ENCODE measurements at regions not wholly inside any gene's neighbourhood (a gene's known extent, or its start where the extent isn't known, plus 50 kb on each side); places are given as distances from the start of the nearest gene placed in this dataset.

GRCh38 chr15:70306582-70306981, 208.9 kb upstream of the TLE3 start:
- ATAC-seq, result no peak
- POLR2A ChIA-PET, result no interaction called here
- intact Hi-C loops (cut with micrococcal nuclease), result no loop called here
- no peak for DNase-seq (ENCODE audit: low read depth, low spot score)
- Histone ChIP-seq H3K4me3 (replicated peaks in 1 of 2; ENCODE audit: low read depth in 1 of 2, low read length in 2 of 2) (no peak overlapping the region), H3K9me3 (ENCODE audit: control insufficient read depth in 1 of 2, insufficient read depth in 1 of 2, low read depth in 1 of 2, low read length in 2 of 2) (no peaks in the 10 kb centered on the region), H3K27ac (ENCODE audit: low read depth, low read length) (no peak overlapping the region), H4K20me1 (ENCODE audit: insufficient read depth) (no peaks in the 10 kb centered on the region), H3K27me3 (ENCODE audit: insufficient read depth, low read length) (no peaks in the 10 kb centered on the region), H3K9me2 (ENCODE audit: insufficient read depth) (no peaks in the 10 kb centered on the region), H2AFZ (ENCODE audit: low read depth, low read length, poor library complexity, severe bottlenecking) (no peak overlapping the region), H3K4me2 (ENCODE audit: low read length) (no peak overlapping the region), H3K4me1 (ENCODE audit: control insufficient read depth in 1 of 2, insufficient read depth in 2 of 2, low read length in 2 of 2) (peaks cover 4 to 11% of the 10 kb centered on the region in 2 experiments; a peak in 3 of 4 replicates), H3K79me2 (ENCODE audit: insufficient read depth, low read length) (no peaks in the 10 kb centered on the region), H3K9ac (ENCODE audit: low read length) (no peak overlapping the region), H3K36me3 (ENCODE audit: control insufficient read depth in 1 of 2, insufficient read depth in 2 of 2, low read length in 2 of 2) (no peaks in the 10 kb centered on the region)
- TF ChIP-seq REST (IDR thresholded peaks at IDR 0.05; ENCODE audit: low read depth), result no peak
- no peak for TF ChIP-seq POLR2A (IDR thresholded peaks at IDR 0.05; ENCODE audit: borderline replicate concordance, extremely low read depth, insufficient read depth, insufficient read length)
- no peak for TF ChIP-seq EGR1 (IDR thresholded peaks at IDR 0.05; ENCODE audit: low read depth)
- CTCF ChIA-PET, result no interaction called here
- RAD21 ChIA-PET (ENCODE audit: low non-redundant PET in 1 of 2, low total read pairs in 2 of 2, uncharacterized antibody in 2 of 2, unreplicated experiment in 2 of 2), result no interaction called here
- BruUV-seq (replicated peaks), result no TSS peak

- POLR2A ChIA-PET, result no interaction called here
- CTCF ChIA-PET, result no interaction called here
- RAD21 ChIA-PET (ENCODE audit: low non-redundant PET in 1 of 2, low total read pairs in 2 of 2, uncharacterized antibody in 2 of 2, unreplicated experiment in 2 of 2), result no interaction called here
- no TSS peak for BruUV-seq (replicated peaks)
- Histone ChIP-seq H3K79me2 (ENCODE audit: insufficient read depth, low read length) (no peaks in the 10 kb centered on the region), H3K27ac (ENCODE audit: low read depth, low read length) (no peak overlapping the region), H3K4me2 (ENCODE audit: low read length) (no peak overlapping the region), H4K20me1 (ENCODE audit: insufficient read depth) (no peaks in the 10 kb centered on the region), H3K4me3 (replicated peaks in 1 of 2; ENCODE audit: low read depth in 1 of 2, low read length in 2 of 2) (no peak overlapping the region), H3K27me3 (ENCODE audit: insufficient read depth, low read length) (no peaks in the 10 kb centered on the region), H3K9ac (ENCODE audit: low read length) (no peak overlapping the region), H2AFZ (ENCODE audit: low read depth, low read length, poor library complexity, severe bottlenecking) (no peak overlapping the region), H3K9me3 (ENCODE audit: control insufficient read depth in 1 of 2, insufficient read depth in 1 of 2, low read depth in 1 of 2, low read length in 2 of 2) (no peaks in the 10 kb centered on the region), H3K4me1 (ENCODE audit: control insufficient read depth in 1 of 2, insufficient read depth in 2 of 2, low read length in 2 of 2) (peaks cover 4 to 11% of the 10 kb centered on the region in 2 experiments; a peak in 3 of 4 replicates), H3K9me2 (ENCODE audit: insufficient read depth) (no peaks in the 10 kb centered on the region), H3K36me3 (ENCODE audit: control insufficient read depth in 1 of 2, insufficient read depth in 2 of 2, low read length in 2 of 2) (no peaks in the 10 kb centered on the region)
- intact Hi-C loops (cut with micrococcal nuclease), result no loop called here
- ATAC-seq, result no peak
- no peak for DNase-seq (ENCODE audit: low read depth, low spot score)
- TF ChIP-seq YY1 (IDR thresholded peaks at IDR 0.05; ENCODE audit: extremely low read depth, insufficient replicate concordance, low read depth, low read length) (no peak), CTCF (IDR thresholded peaks at IDR 0.05 in 2 of 3, conservative IDR thresholded peaks at IDR 0.05 in 1 of 3; ENCODE audit: borderline replicate concordance in 1 of 3, insufficient read depth in 1 of 3, low read depth in 2 of 3, low read length in 2 of 3) (no peak), POLR2A (IDR thresholded peaks at IDR 0.05; ENCODE audit: borderline replicate concordance, extremely low read depth, insufficient read depth, insufficient read length) (no peak), MAX (IDR thresholded peaks at IDR 0.05) (no peak), JUND (IDR thresholded peaks at IDR 0.05) (no peak), ATF3 (IDR thresholded peaks at IDR 0.05) (no peak), RAD21 (IDR thresholded peaks at IDR 0.05; ENCODE audit: low read depth) (no peak), CEBPB (IDR thresholded peaks at IDR 0.05; ENCODE audit: low read depth) (no peak), EZH2phosphoT487 (IDR thresholded peaks at IDR 0.05; ENCODE audit: borderline replicate concordance) (no peak), POLR2AphosphoS5 (IDR thresholded peaks at IDR 0.05; ENCODE audit: low read depth, low read length) (no peak), ZBTB33 (IDR thresholded peaks at IDR 0.05; ENCODE audit: extremely low read depth, insufficient replicate concordance, low read length) (no peak)
These were observed 208.4 kb upstream of the TLE3 start for GRCh38 chr15:70306081-70306480.
